Muscle of back (tissue), 3 donors: ENCODE measurements at regions not wholly inside any gene's neighbourhood (a gene's known extent, or its start where the extent isn't known, plus 50 kb on each side); places are given as distances from the start of the nearest gene placed in this dataset.
"Not testable (repeated sequence)": the region's sequence is repeated elsewhere in the genome, so short reads cannot be mapped to it uniquely, and the experiment has no call there.

Experiments
- DNase-seq, 3 donors: peaks; one replicate each; pipeline versions ENCODE4 v3.0.0 to v3.0.0-alpha.2; 2013

- DNase-seq = not testable (repeated sequence)
Measured at GRCh38 chr1:214095896-214096295, 108.1 kb downstream of the PROX1 start.

- DNase-seq = no peak
Measured at GRCh38 chr1:214101246-214101645, 113.5 kb downstream of the PROX1 start.

- no peak for DNase-seq
Measured at GRCh38 chr1:214101828-214102227, 114.1 kb downstream of the PROX1 start.

GRCh38 chr1:214102907-214103306 lies 115.1 kb downstream of the PROX1 start:
- peak in 1 of 3 donors; percentile 18 for DNase-seq

GRCh38 chr1:214103778-214104177 lies 116.0 kb downstream of the PROX1 start:
- DNase-seq = no peak

- no peak for DNase-seq
Measured at GRCh38 chr1:214106375-214106774, 118.6 kb downstream of the PROX1 start.

- peak in 1 of 3 donors; percentile 13 for DNase-seq
Measured at GRCh38 chr1:214107322-214108096, 119.7 kb downstream of the PROX1 start.

- no peak for DNase-seq
Measured at GRCh38 chr1:214108097-214108446, 120.3 kb downstream of the PROX1 start.

- DNase-seq = no peak
Measured at GRCh38 chr1:214111796-214112195, 124.0 kb downstream of the PROX1 start.

- DNase-seq = no peak
Measured at GRCh38 chr1:214116258-214116657, 128.5 kb downstream of the PROX1 start.

- no peak for DNase-seq
Measured at GRCh38 chr1:214117780-214118179, 130.0 kb downstream of the PROX1 start.

- DNase-seq = no peak
Measured at GRCh38 chr1:214120191-214120590, 132.4 kb downstream of the PROX1 start.

GRCh38 chr1:214120951-214121350 lies 133.2 kb downstream of the PROX1 start:
- no peak for DNase-seq

GRCh38 chr1:214122110-214122509 lies 134.3 kb downstream of the PROX1 start:
- no peak for DNase-seq

- peak; percentile 56 to 85 (median 71) for DNase-seq
Measured at GRCh38 chr1:214123061-214123784, 135.4 kb downstream of the PROX1 start.

- DNase-seq = no peak
Measured at GRCh38 chr1:214124281-214124805, 136.6 kb downstream of the PROX1 start.

- DNase-seq = no peak
Measured at GRCh38 chr1:214124915-214125314, 137.1 kb downstream of the PROX1 start.

- DNase-seq = no peak
Measured at GRCh38 chr1:214125819-214126218, 138.0 kb downstream of the PROX1 start.

GRCh38 chr1:214126697-214127146 lies 138.9 kb downstream of the PROX1 start:
- DNase-seq = no peak

- DNase-seq = no peak
Measured at GRCh38 chr1:214127705-214128104, 139.9 kb downstream of the PROX1 start.

- no peak for DNase-seq
Measured at GRCh38 chr1:214135886-214136285, 145.1 kb upstream of the SMYD2 start.

- DNase-seq = no peak
Measured at GRCh38 chr1:214136324-214136919, 144.5 kb upstream of the SMYD2 start.

GRCh38 chr1:214141486-214141885 lies 139.5 kb upstream of the SMYD2 start:
- DNase-seq = no peak
